ENCODE measurements at regions not wholly inside any gene's neighbourhood (a gene's known extent, or its start where the extent isn't known, plus 50 kb on each side); places are given as distances from the start of the nearest gene placed in this dataset.
"Not testable (repeated sequence)": the region's sequence is repeated elsewhere in the genome, so short reads cannot be mapped to it uniquely, and the experiment has no call there.

DNA sequence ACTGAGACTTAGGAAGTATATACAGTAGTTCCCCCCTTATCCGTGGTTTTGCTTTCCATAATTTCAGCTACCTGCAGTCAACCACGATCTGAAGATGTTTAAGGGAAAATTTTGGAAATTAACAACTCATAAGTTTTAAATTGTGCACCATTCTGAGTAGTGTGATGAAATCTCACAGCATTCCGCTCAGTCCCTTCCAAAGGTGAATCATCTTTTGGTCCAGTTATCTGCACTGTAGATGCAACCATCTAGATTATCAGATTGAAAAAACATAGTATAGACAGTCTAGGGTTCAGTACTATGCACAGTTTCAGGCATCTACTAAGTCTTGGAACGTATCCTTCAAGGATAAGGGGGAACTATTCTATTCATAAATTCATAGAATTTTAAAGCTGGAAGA is 109.0 kb downstream of the ANXA3 start:
- Mint-ChIP-seq H3K27ac (no peak overlapping the region), H3K36me3 (no peaks in the 10 kb centered on the region)

DNA sequence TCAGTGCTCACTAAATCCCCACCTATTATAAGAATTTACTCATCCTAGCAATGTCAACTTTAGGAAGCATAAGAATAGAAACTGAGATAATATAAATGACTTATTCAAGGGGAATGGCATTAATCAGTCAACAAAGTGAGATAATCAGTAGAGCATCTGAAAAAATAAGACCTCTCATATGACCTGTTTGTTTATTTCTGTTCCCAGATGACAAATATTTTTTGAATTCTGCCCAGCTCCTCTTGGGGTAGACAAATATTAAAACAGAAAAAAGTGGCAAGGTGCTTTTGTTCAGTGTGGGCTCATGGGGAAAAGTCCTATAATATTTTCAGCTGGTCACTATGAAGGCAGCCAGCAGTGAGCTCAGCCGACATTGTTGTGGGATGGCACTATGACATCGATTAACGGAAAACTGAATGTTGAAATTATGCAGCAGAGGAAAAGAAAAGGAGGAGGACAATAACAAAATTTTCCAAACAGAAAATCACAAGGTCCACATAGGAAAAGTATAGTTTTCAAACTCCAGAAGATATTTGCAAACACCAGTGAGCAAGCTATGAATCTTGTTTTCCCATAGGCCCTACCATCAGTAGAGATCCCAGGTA is 109.6 kb downstream of the ANXA3 start:
- H3K36me3 Mint-ChIP-seq: no peaks in the 10 kb centered on the region
- ATAC-seq: no peak
- H3K27ac Mint-ChIP-seq: peak overlapping the region; percentile 26
- no peaks in the 10 kb centered on the region for H3K9me3 Mint-ChIP-seq
- no peaks in the 10 kb centered on the region for H3K27me3 Mint-ChIP-seq
- H3K4me1 Mint-ChIP-seq: peaks cover 66% of the 10 kb centered on the region
- no peak overlapping the region for H3K4me3 Mint-ChIP-seq

More for the DNA sequence above, 109.0 kb downstream of the ANXA3 start:
- H3K4me3 Mint-ChIP-seq: no peak overlapping the region
- no peaks in the 10 kb centered on the region for H3K27me3 Mint-ChIP-seq
- H3K4me1 Mint-ChIP-seq: peaks cover 66% of the 10 kb centered on the region
- no peak for ATAC-seq
- no peaks in the 10 kb centered on the region for H3K9me3 Mint-ChIP-seq

DNA sequence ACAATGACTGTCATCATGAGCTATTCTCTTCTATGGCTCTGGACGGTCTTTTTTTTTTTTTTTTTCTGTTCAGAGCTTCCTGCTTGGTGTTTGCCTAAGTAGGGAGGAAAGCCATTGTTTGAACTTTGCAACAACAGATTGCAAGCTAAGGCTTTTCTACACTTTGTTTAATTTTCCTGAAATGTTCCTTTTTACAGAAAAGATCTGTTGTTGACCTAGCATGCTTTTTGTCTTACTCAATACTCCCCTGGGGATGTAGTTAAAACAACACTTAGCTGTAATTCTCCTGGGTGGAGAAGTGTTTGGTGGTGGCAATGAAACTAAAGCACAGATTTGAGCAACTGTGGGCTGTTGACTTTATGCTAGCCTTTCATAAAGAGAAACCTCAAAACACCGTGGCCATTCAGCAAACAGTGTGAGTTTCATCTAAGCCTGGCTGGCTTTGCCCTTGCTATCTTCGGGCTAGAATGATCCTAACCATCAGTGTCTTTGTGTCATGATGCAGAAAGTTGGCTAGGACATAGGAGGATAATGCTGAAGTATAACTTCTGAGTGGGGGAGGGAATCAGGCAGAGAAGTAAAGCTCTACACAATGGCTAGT is 110.5 kb downstream of the ANXA3 start:
- peaks cover 69% of the 10 kb centered on the region for H3K4me1 Mint-ChIP-seq
- no peaks in the 10 kb centered on the region for H3K27me3 Mint-ChIP-seq
- H3K9me3 Mint-ChIP-seq: no peaks in the 10 kb centered on the region
- peak overlapping the region; percentile 26 for H3K27ac Mint-ChIP-seq
- H3K4me3 Mint-ChIP-seq: peak overlapping the region; percentile 25
- peak; percentile 83 for ATAC-seq
- no peaks in the 10 kb centered on the region for H3K36me3 Mint-ChIP-seq

DNA sequence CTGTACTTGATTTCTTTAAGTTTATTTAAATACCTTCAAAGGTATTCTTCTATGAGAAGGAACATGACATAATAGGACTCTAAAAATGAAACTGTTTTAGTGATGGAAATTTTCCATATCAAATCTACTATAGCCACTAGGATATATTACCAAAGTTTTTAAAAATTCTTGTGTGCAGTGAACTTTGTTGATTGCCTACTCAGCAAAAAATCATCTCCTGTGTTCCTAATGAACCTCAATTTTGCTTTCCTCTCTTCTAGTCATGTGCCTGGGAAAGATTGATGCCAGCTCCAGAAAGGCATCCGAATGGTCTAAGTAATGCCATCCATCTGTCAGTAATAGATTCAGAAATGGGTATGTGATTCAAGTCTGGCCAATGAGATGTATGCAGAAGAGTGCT is 111.1 kb downstream of the ANXA3 start:
- peak overlapping the region; percentile 26 for H3K27ac Mint-ChIP-seq
- H3K4me1 Mint-ChIP-seq: peaks cover 69% of the 10 kb centered on the region
- no peaks in the 10 kb centered on the region for H3K36me3 Mint-ChIP-seq
- ATAC-seq: no peak
- H3K27me3 Mint-ChIP-seq: no peaks in the 10 kb centered on the region
- H3K9me3 Mint-ChIP-seq: no peaks in the 10 kb centered on the region
- no peak overlapping the region for H3K4me3 Mint-ChIP-seq

DNA sequence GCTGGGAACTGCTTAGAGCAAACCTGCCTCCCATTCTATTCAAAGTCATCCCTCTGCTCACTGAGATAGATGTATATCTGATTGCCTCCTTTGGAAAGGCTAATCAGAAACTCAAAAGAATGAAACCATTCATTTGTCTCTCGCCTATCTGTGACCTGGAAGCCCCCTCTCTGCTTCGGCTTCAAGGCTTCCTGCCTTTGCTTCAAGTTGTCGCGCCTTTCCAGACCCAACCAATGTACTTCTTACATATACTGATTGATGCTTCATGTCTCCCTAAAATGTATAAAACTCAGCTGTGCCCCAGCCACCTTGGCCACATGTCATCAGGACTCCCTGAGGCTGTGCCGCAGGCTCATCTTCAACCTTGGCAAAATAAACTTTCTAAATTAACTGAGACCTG is 111.9 kb upstream of the BMP2K start:
- H3K27me3 Mint-ChIP-seq, H3K4me3 Mint-ChIP-seq, H3K36me3 Mint-ChIP-seq, ATAC-seq, H3K9me3 Mint-ChIP-seq: not testable (repeated sequence)
- Mint-ChIP-seq H3K27ac (peak overlapping the region; percentile 31), H3K4me1 (peaks cover 68% of the 10 kb centered on the region)

DNA sequence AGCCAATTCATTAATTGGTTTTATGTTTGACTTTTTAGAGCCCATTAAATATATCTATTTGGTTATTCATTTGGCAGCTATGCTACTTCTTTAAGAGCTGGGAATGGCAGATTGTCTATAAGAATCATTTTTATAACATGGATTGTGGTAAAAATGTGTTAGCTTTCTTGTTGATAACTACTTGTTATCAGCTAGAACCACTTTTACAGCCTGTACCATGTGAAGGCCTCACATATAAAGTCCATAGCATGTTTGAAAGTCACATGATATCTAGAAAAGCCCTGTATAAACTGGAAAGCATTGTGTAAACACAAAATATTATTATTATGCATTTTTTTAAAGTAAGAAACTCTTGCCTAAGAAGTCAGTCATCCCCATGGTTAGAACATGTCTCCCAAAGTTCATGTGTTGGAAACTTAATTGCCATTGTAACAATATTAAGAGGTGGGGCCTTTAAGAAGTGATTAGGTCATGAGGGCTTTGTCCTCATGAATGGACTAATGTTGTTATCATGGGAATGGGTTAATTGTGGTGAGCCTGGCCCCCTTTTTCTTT is 110.9 kb upstream of the BMP2K start:
- Mint-ChIP-seq H3K4me3 (no peak overlapping the region), H3K9me3 (no peaks in the 10 kb centered on the region), H3K36me3 (no peaks in the 10 kb centered on the region), H3K4me1 (peaks cover 69% of the 10 kb centered on the region), H3K27ac (peak overlapping the region; percentile 31), H3K27me3 (no peaks in the 10 kb centered on the region)
- no peak for ATAC-seq

DNA sequence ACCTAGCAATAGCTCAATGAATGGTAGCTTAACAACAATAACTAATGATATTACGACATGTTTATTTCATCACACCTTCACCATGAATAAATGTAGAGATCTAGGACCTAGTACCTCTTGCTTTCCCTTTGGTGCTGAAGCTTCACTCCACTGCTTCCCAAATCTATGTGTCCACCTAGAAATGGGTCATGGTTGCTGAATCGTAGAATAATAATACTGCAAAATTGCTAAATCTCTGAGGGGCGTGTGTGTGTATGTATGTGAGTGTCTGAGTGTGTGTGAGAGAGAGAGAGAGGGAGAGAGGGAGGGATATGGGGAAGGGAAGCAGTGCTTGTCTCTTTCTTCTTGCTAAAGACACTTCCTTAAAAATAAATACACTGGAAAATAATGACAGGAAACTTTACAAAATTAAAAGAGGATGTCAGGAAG is 109.3 kb upstream of the BMP2K start:
- Mint-ChIP-seq H3K4me3 (no peak overlapping the region), H3K4me1 (peaks cover 64% of the 10 kb centered on the region), H3K36me3 (no peaks in the 10 kb centered on the region), H3K27me3 (no peaks in the 10 kb centered on the region), H3K27ac (peak overlapping the region; percentile 72), H3K9me3 (no peaks in the 10 kb centered on the region)
- ATAC-seq: no peak

DNA sequence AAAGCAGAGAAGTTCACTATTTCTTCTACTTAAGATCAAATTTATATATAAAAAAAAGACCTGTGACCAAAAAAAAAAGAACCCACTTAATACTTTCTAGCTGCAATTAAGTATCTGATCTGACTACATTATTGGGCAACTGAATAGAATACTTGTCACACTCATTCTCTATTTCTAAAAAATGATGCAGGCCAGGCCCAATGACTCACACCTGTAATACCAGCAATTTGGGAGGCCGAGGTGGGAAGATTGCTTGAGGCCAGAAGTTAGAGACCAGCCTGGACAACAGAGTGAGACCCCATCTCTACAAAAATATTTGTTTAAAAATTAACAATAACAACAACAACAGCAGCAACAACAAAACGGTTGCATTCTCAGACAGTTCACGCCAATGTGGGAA is 108.8 kb upstream of the BMP2K start:
- Mint-ChIP-seq H3K4me3 (no peak overlapping the region), H3K9me3 (no peaks in the 10 kb centered on the region), H3K36me3 (no peaks in the 10 kb centered on the region), H3K4me1 (peaks cover 64% of the 10 kb centered on the region), H3K27me3 (no peaks in the 10 kb centered on the region), H3K27ac (peak overlapping the region; percentile 72)
- no peak for ATAC-seq

DNA sequence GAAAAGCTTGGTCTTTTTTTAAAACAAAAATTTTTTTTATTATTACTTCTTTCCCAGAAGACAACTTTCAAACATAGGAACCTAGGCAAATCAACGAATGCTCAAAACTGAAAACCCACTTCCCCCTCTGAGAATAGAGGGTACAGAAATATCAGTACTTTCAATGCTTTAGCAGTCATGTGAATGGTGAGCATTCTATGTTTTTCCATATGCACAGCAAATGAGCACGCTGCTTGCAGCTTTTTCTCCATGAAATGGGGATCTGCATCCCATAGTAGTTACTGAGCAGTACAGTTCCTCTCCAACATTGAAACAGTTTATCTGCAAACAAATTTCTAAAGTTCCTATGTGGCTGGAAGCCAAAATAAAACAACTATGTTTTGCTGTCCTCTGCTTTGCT is 108.4 kb upstream of the BMP2K start:
- Mint-ChIP-seq H3K4me1 (peaks cover 64% of the 10 kb centered on the region), H3K27ac (peak overlapping the region; percentile 72), H3K4me3 (no peak overlapping the region), H3K27me3 (no peaks in the 10 kb centered on the region), H3K9me3 (no peaks in the 10 kb centered on the region), H3K36me3 (no peaks in the 10 kb centered on the region)
- peak; percentile 81 for ATAC-seq

DNA sequence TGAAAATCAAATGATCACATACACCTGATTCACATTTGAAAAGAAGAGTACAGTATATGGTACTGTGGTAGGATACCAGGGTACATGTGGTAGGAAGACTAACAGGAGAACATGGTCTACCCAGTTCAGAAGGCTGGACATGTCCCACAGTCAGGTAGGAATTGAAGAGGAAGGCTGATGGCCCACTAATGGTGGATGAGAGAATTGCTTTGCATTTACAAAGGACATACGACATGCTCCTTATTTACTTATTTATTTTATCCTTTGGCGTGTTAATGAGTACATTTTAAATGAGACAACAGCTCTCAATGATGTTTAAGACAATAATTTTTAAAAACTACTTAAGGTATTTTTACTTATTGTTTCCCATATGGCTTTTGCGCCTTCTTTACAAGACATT is 106.7 kb upstream of the BMP2K start:
- Mint-ChIP-seq H3K4me1 (peaks cover 62% of the 10 kb centered on the region), H3K27me3 (no peaks in the 10 kb centered on the region), H3K4me3 (no peak overlapping the region), H3K36me3 (no peaks in the 10 kb centered on the region), H3K9me3 (no peaks in the 10 kb centered on the region), H3K27ac (peak overlapping the region; percentile 6)
- no peak for ATAC-seq

DNA sequence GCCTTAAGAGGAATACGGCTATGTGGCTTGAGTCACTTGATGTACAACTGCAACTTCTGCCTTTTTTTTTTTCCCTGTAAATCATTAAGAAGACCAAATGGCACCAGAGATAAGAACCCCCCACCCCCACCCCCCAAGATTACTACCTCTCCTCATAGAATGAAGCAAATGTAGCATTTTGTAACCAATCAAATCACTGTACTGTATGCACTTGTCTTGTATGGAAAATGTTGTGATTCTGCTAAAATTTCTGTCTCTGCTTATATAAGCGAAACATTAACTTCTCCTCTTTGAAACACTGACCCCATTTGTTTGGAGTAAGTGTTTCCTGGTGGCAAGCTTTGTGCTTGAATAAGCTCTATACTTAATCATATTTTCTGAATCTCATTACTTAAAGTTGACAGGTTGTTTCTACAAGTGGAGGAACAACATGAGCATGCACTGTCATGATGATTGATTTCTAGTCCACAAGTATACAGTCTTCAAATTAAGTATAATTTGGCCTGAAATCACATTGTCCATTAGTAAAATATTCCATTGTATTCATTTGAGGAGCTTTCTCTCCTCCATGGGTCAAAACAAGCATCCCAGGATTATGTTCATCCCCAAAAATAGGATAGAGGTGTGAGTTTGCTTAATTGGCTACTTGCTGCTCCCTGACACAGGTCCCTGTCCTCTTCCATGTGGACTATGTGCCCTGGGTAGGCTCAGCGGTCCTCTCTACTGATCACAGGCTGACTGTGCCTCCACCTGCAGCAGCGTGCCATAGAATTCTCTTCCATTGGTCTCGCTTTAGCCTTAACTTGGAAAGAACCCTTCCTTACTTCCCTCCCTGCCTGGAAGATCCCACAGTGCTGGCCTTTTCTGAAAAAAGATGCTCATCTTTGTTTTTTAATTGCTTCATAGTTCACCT is 104.0 kb upstream of the BMP2K start:
- H3K27me3 Mint-ChIP-seq: no peaks in the 10 kb centered on the region
- H3K4me3 Mint-ChIP-seq: no peak overlapping the region
- peak overlapping the region; percentile 59 for H3K27ac Mint-ChIP-seq
- no peaks in the 10 kb centered on the region for H3K36me3 Mint-ChIP-seq
- peaks cover 47% of the 10 kb centered on the region for H3K4me1 Mint-ChIP-seq
- peaks cover 4% of the 10 kb centered on the region for H3K9me3 Mint-ChIP-seq
- ATAC-seq: no peak

DNA sequence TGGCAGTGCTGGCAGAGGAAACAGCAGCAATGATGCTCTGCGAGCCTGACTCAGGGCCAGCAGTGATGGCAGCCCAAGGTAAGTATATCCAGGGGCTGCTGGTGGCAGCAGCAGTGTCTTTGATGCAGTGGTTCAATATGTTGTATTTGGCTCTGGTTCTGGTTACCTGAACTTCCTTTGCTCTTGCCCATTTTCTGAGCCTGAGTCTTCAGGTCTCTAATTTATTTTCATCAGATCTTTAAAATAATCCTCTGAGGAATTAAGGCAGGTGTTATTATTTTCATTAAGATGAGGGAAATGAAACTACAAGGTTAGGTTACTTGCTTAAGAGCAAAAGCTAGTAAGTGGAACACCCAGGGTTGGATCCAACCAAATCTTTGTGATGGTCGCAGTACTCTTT is 102.8 kb upstream of the BMP2K start:
- Mint-ChIP-seq H3K27me3 (no peaks in the 10 kb centered on the region), H3K4me3 (no peak overlapping the region), H3K36me3 (no peaks in the 10 kb centered on the region), H3K27ac (peak overlapping the region; percentile 59), H3K9me3 (peaks cover 4% of the 10 kb centered on the region), H3K4me1 (peaks cover 35% of the 10 kb centered on the region)
- ATAC-seq: peak; percentile 68

DNA sequence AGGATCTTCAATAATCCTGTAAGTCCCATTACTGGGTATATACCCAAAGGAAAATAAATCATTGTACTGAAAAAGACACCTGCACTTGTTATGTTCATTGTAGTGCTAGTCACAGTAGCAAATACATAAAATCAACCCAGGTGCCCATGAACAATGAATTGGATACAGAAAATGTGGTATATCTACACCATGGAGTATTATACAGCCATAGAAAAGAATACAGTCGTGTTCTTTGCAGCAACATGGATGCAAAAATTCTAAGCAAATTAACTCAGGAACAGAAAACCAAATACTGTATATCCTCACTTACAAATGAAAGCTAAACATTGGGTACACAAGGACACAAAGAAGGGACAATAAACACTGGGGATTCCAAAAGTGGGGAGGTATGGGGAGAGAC is 100.8 kb upstream of the BMP2K start:
- Mint-ChIP-seq H3K4me1 (peaks cover 24% of the 10 kb centered on the region), H3K4me3 (no peak overlapping the region), H3K27me3 (no peaks in the 10 kb centered on the region), H3K27ac (peak overlapping the region; percentile 8), H3K9me3 (peaks cover 4% of the 10 kb centered on the region), H3K36me3 (no peaks in the 10 kb centered on the region)
- ATAC-seq: no peak

DNA sequence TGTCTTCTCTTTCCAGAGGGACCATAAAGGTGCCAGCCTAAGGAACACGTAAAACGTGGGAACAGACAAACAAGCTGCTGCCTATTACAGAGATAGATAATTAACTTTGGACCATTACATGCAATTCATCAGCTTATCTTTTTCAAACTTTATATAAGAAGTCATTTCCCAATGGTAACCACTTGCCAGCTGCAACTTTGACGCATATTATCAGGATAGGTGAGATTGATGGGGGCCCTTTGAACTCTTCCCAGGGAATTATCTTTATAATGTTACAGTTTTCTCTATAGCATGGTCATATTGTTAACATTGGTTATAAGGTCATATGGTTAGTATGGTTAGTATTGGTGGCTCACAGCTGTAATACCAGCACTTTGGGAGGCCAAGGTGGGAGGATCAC is 94.1 kb upstream of the BMP2K start:
- no peaks in the 10 kb centered on the region for H3K36me3 Mint-ChIP-seq
- H3K27ac Mint-ChIP-seq: no peak overlapping the region
- no peak overlapping the region for H3K4me3 Mint-ChIP-seq
- ATAC-seq: no peak
- H3K27me3 Mint-ChIP-seq: no peaks in the 10 kb centered on the region
- no peaks in the 10 kb centered on the region for H3K9me3 Mint-ChIP-seq
- H3K4me1 Mint-ChIP-seq: no peaks in the 10 kb centered on the region

DNA sequence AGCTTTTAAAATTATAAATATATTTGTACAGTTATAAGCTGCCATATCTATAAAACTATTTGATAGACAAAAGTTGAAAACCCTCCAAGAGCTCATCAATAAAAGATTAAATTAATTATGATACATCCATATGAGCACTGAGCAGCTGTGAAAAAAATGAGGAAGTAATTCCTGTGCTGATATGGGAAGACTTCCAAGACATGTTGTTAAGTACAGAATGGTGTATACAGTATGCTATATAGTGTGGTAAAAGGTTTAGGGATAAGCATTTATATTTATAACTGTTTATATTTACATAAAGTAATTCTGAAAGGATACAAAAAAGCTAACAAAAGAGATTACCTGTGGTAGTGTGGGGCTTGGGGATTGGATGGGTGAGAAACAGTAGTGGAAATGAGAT is 92.8 kb upstream of the BMP2K start:
- Mint-ChIP-seq H3K27me3 (no peaks in the 10 kb centered on the region), H3K9me3 (no peaks in the 10 kb centered on the region)
- ATAC-seq: no peak

More for the DNA sequence above, 92.8 kb upstream of the BMP2K start:
- Mint-ChIP-seq H3K27ac (no peak overlapping the region), H3K36me3 (no peaks in the 10 kb centered on the region), H3K4me3 (no peak overlapping the region), H3K4me1 (no peaks in the 10 kb centered on the region)

Data from stimulated activated memory B cell treated with anti-CD40 and anti-IgM and Interleukin-4, amounts not matched to agents 10 μg/mL and 1 μg/mL and 100 μg/mL, for 72 hours (primary cell).